Left lung (tissue), 4 donors: ENCODE measurements at regions not wholly inside any gene's neighbourhood (a gene's known extent, or its start where the extent isn't known, plus 50 kb on each side); places are given as distances from the start of the nearest gene placed in this dataset.
"Not testable (repeated sequence)": the region's sequence is repeated elsewhere in the genome, so short reads cannot be mapped to it uniquely, and the experiment has no call there.

Source experiments
- ATAC-seq: fragments of 200-7000 bp; cut with Tn5 transposase; one replicate; pipeline ENCODE4 v1.9.1; 2020; ENCODE audit warnings: moderate library complexity
- DNase-seq, 4 donors: peaks; one replicate each; pipeline ENCODE4 v3.0.0-alpha.2; 2013 to 2020
- H3K27ac ChIP-seq, 2 donors: fragments of 200-600 bp; sonication (generic) in 1 of 2; one replicate each; pipeline versions ENCODE4 v1.5.0 to v1.8.0; 2020 to 2021
- H3K27me3 ChIP-seq, 2 donors: fragments of 200-600 bp; sonication (generic) in 1 of 2; one replicate each; pipeline versions ENCODE4 v1.5.0 to v1.8.0; 2020 to 2021
- H3K36me3 ChIP-seq, 2 donors: fragments of 200-600 bp; sonication (generic) in 1 of 2; one replicate each; pipeline versions ENCODE4 v1.5.0 to v1.8.0; 2020 to 2021
- H3K4me1 ChIP-seq, 2 donors: fragments of 200-600 bp; one replicate each; pipeline ENCODE4 v1.8.0; 2021
- H3K4me3 ChIP-seq, 2 donors: fragments of 200-600 bp; sonication (generic) in 1 of 2; one replicate each; pipeline versions ENCODE4 v1.5.0 to v1.8.0; 2020 to 2021; ENCODE audit warnings: mild to moderate bottlenecking in 1 of 2
- H3K9me3 ChIP-seq, 2 donors: fragments of 200-600 bp; sonication (generic) in 1 of 2; one replicate each; pipeline versions ENCODE4 v1.5.0 to v1.8.0; 2020 to 2021
- CTCF ChIP-seq, 2 donors: fragments of 200-600 bp; sonication (generic) in 1 of 2; IDR thresholded peaks; one replicate each; pipeline versions ENCODE4 v1.5.0 to v1.8.0; 2021; ENCODE audit warnings: antibody characterized with exemption in 2 of 2
- intact Hi-C, 2 donors: fragments of 100-400 bp; cut with DNase I; formaldehyde crosslinking; loops; one replicate each; pipeline versions ENCODE4 v1.11.2 to v1.14.2; 2022
- donor health status: DM: no; HTN: yes; CAD: no.
- donor health status: DM: no; HTN: no; CAD: no.

- intact Hi-C loops, result no loop called here
- no peak for ATAC-seq
Observed at GRCh38 chr3:95810462-95810861, 1003.9 kb upstream of the EPHA6 start.

GRCh38 chr3:95813244-95813643 lies 1001.1 kb upstream of the EPHA6 start:
- no peak for TF ChIP-seq CTCF (IDR thresholded peaks at IDR 0.05)
- Histone ChIP-seq H3K27me3 (no peaks in the 10 kb centered on the region), H3K36me3 (no peaks in the 10 kb centered on the region), H3K27ac (no peak overlapping the region), H3K9me3 (no peaks in the 10 kb centered on the region), H3K4me3 (no peak overlapping the region), H3K4me1 (no peaks in the 10 kb centered on the region)
- DNase-seq (no peak), ATAC-seq (no peak)
- intact Hi-C loops, result no loop called here

More at GRCh38 chr3:95810462-95810861, 1003.9 kb upstream of the EPHA6 start:
- DNase-seq, result no peak
- Histone ChIP-seq H3K27me3 (no peaks in the 10 kb centered on the region), H3K36me3 (no peaks in the 10 kb centered on the region), H3K9me3 (no peaks in the 10 kb centered on the region), H3K4me3 (no peak overlapping the region), H3K4me1 (no peaks in the 10 kb centered on the region), H3K27ac (no peak overlapping the region)
- no peak for TF ChIP-seq CTCF (IDR thresholded peaks at IDR 0.05)

- Histone ChIP-seq H3K9me3 (no peaks in the 10 kb centered on the region), H3K4me3 (no peak overlapping the region), H3K27me3 (no peaks in the 10 kb centered on the region), H3K4me1 (no peaks in the 10 kb centered on the region), H3K36me3 (no peaks in the 10 kb centered on the region), H3K27ac (no peak overlapping the region)
- no peak for ATAC-seq
- TF ChIP-seq CTCF (IDR thresholded peaks at IDR 0.05), result no peak
- intact Hi-C loops, result no loop called here
- DNase-seq, result no peak
Observed at GRCh38 chr3:95815828-95816227, 998.6 kb upstream of the EPHA6 start.

- Histone ChIP-seq H3K27ac (no peak overlapping the region), H3K4me1 (no peaks in the 10 kb centered on the region), H3K27me3 (no peaks in the 10 kb centered on the region), H3K9me3 (no peaks in the 10 kb centered on the region), H3K36me3 (no peaks in the 10 kb centered on the region), H3K4me3 (no peak overlapping the region)
- intact Hi-C loops, result no loop called here
- no peak for ATAC-seq
- no peak for TF ChIP-seq CTCF (IDR thresholded peaks at IDR 0.05)
- DNase-seq, result no peak
Observed at GRCh38 chr3:95826419-95826818, 988.0 kb upstream of the EPHA6 start.

- no peak for TF ChIP-seq CTCF (IDR thresholded peaks at IDR 0.05)
- intact Hi-C loops, result no loop called here
- Histone ChIP-seq H3K27ac (no peak overlapping the region), H3K9me3 (peaks cover 0 to 18% of the 10 kb centered on the region in 2 donors), H3K4me1 (no peaks in the 10 kb centered on the region), H3K27me3 (no peaks in the 10 kb centered on the region), H3K36me3 (no peaks in the 10 kb centered on the region), H3K4me3 (no peak overlapping the region)
- DNase-seq (no peak), ATAC-seq (no peak)
Observed at GRCh38 chr3:95832146-95832545, 982.2 kb upstream of the EPHA6 start.

- H3K4me3 ChIP-seq, H3K4me1 ChIP-seq, DNase-seq, intact Hi-C loops, H3K36me3 ChIP-seq, H3K27me3 ChIP-seq, H3K27ac ChIP-seq, ATAC-seq: not testable (repeated sequence)
- H3K9me3 ChIP-seq, result peaks cover 0 to 20% of the 10 kb centered on the region in 2 donors
Observed at GRCh38 chr3:95860628-95861027, 953.8 kb upstream of the EPHA6 start.
